GM23338 (cell line): ENCODE measurements at regions not wholly inside any gene's neighbourhood (a gene's known extent, or its start where the extent isn't known, plus 50 kb on each side); places are given as distances from the start of the nearest gene placed in this dataset.

Experiments
- CTCF ChIP-seq, 2 experiments: fragments of 200-600 bp in 1 of 2; sonication (generic) in 1 of 2; conservative IDR thresholded peaks; 2 replicates each; pipeline versions ENCODE4 v1.5.1 to v1.6.1; 2016 to 2017; ENCODE audit warnings: antibody characterized with exemption in 2 of 2, low read depth in 2 of 2, mild to moderate bottlenecking in 2 of 2, moderate library complexity in 1 of 2
- REST ChIP-seq: IDR thresholded peaks from one replicate; pipeline ENCODE4 v1.6.1; 2018; ENCODE audit warnings: antibody characterized with exemption; ENCODE audit not compliant: unreplicated experiment

GRCh38 chr12:124645530-124646244, 78.3 kb upstream of the NCOR2 start:
- TF ChIP-seq CTCF (conservative IDR thresholded peaks at IDR 0.05; ENCODE audit: low read depth in 2 of 2) (no peak), REST (no peak)
